ENCODE measurements at regions not wholly inside any gene's neighbourhood (a gene's known extent, or its start where the extent isn't known, plus 50 kb on each side); places are given as distances from the start of the nearest gene placed in this dataset.
"Not testable (repeated sequence)": the region's sequence is repeated elsewhere in the genome, so short reads cannot be mapped to it uniquely, and the experiment has no call there.

DNA sequence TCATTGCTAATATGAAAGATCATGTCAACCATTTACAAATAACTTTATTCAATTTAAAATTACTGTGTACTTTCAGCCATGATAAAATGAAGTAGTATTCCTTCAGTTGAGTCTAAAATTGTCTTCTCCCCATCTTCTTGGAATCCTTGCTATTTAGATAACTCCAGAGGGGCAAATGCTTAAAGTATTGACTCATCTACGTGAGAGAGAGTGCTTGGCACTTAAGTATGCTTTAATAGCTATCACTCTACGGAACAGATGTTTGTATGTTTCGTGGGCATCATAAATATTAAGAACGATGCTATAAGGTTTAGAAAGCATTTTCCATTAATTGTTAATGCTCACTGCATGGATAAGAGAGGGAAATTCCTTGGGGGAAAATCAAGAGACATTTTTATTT lies 69.3 kb upstream of the MED13 start (continued):
- TF ChIP-seq, protein P1, sequence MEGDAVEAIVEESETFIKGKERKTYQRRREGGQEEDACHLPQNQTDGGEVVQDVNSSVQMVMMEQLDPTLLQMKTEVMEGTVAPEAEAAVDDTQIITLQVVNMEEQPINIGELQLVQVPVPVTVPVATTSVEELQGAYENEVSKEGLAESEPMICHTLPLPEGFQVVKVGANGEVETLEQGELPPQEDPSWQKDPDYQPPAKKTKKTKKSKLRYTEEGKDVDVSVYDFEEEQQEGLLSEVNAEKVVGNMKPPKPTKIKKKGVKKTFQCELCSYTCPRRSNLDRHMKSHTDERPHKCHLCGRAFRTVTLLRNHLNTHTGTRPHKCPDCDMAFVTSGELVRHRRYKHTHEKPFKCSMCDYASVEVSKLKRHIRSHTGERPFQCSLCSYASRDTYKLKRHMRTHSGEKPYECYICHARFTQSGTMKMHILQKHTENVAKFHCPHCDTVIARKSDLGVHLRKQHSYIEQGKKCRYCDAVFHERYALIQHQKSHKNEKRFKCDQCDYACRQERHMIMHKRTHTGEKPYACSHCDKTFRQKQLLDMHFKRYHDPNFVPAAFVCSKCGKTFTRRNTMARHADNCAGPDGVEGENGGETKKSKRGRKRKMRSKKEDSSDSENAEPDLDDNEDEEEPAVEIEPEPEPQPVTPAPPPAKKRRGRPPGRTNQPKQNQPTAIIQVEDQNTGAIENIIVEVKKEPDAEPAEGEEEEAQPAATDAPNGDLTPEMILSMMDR (conservative IDR thresholded peaks at IDR 0.05; ENCODE audit: low read depth in 2 of 2) = no peak
- TF ChIP-seq EZH2 (IDR thresholded peaks at IDR 0.05; ENCODE audit: low read depth, unreplicated experiment) = no peak
- no peak for TF ChIP-seq ZNF114 (CRISPR knock-in tag; IDR thresholded peaks at IDR 0.05)
- no peak for TF ChIP-seq EZH2phosphoT487 (IDR thresholded peaks at IDR 0.05; ENCODE audit: unreplicated experiment)
- TF ChIP-seq STAT1 (IDR thresholded peaks at IDR 0.05; ENCODE audit: unreplicated experiment) = no peak
- TF ChIP-seq POLR2AphosphoS5 (IDR thresholded peaks at IDR 0.05; ENCODE audit: low read depth) = no peak
- TF ChIP-seq JUNB (IDR thresholded peaks at IDR 0.05; ENCODE audit: unreplicated experiment) = no peak
- no peak for TF ChIP-seq ZNF331 (CRISPR knock-in tag; IDR thresholded peaks at IDR 0.05; ENCODE audit: low read depth)
- TF ChIP-seq, protein P2, sequence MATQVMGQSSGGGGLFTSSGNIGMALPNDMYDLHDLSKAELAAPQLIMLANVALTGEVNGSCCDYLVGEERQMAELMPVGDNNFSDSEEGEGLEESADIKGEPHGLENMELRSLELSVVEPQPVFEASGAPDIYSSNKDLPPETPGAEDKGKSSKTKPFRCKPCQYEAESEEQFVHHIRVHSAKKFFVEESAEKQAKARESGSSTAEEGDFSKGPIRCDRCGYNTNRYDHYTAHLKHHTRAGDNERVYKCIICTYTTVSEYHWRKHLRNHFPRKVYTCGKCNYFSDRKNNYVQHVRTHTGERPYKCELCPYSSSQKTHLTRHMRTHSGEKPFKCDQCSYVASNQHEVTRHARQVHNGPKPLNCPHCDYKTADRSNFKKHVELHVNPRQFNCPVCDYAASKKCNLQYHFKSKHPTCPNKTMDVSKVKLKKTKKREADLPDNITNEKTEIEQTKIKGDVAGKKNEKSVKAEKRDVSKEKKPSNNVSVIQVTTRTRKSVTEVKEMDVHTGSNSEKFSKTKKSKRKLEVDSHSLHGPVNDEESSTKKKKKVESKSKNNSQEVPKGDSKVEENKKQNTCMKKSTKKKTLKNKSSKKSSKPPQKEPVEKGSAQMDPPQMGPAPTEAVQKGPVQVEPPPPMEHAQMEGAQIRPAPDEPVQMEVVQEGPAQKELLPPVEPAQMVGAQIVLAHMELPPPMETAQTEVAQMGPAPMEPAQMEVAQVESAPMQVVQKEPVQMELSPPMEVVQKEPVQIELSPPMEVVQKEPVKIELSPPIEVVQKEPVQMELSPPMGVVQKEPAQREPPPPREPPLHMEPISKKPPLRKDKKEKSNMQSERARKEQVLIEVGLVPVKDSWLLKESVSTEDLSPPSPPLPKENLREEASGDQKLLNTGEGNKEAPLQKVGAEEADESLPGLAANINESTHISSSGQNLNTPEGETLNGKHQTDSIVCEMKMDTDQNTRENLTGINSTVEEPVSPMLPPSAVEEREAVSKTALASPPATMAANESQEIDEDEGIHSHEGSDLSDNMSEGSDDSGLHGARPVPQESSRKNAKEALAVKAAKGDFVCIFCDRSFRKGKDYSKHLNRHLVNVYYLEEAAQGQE (IDR thresholded peaks at IDR 0.05; ENCODE audit: unreplicated experiment) = no peak
- no peak for TF ChIP-seq NANOG (IDR thresholded peaks at IDR 0.05; ENCODE audit: borderline replicate concordance)

DNA sequence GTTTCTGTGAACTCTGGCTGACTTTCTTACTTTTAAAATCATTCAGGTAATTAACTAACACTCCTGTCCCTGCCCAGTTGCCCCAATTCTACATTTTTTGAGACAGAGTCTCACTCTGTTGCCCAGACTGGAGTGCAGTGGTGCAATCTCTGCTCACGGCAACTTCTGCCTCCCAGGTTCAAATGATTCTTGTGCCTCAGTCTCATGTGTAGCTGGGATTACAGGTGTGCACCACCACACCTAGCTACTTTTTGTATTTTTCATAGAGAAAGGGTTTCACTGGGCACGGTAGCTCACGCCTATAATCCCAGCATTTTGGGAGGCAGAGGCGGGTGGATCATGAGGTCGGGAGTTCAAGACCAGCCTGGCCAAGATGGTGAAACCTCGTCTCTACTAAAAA lies 66.2 kb upstream of the MED13 start:
- not testable (repeated sequence) for H3K9me2 ChIP-seq (ENCODE audit: insufficient read depth); DNase-seq (ENCODE audit: low spot score); H4K20me1 ChIP-seq (replicated peaks; ENCODE audit: insufficient read depth); H3K9me3 Mint-ChIP-seq; ATAC-seq; H3K36me3 ChIP-seq (ENCODE audit: insufficient read depth); H3K36me3 Mint-ChIP-seq (ENCODE audit: low read depth); H3K4me3 ChIP-seq; H3K27ac Mint-ChIP-seq; H3K4me2 ChIP-seq; H3F3A ChIP-seq (replicated peaks; ENCODE audit: low read depth); H3K79me2 ChIP-seq (replicated peaks; ENCODE audit: insufficient read depth); H3K4me3 Mint-ChIP-seq; H3K27me3 Mint-ChIP-seq (ENCODE audit: insufficient read depth, low read depth, poor library complexity); H2AFZ ChIP-seq; H3K4me1 ChIP-seq (ENCODE audit: insufficient read depth); H3K27ac ChIP-seq (ENCODE audit: low read depth); H3K4me1 Mint-ChIP-seq; H3K27me3 ChIP-seq (ENCODE audit: insufficient read depth)

DNA sequence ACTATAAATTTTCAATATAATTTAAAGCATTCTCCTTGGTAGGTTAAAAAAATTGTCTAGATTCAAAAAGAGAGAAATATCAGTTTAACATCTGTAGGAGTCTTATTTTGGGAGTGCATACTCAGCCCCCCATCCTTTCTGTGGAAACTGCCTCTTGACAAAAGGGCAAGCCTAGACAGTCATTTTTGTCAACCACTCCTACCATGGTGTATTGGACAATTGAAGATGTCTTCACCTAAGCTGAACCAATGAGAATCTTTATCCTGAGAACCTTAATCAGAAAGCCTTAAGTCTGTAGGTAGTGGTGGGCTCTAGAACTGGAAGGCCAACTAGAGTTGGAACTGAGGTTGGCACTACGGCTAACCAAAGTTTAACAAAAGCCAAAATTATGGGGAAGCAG lies 65.7 kb upstream of the MED13 start:
- no peaks in the 10 kb centered on the region for H3K27me3 ChIP-seq (ENCODE audit: insufficient read depth)
- Mint-ChIP-seq H3K36me3 (ENCODE audit: low read depth) (no peaks in the 10 kb centered on the region), H3K27me3 (ENCODE audit: insufficient read depth, low read depth, poor library complexity) (no peaks in the 10 kb centered on the region), H3K4me1 (peaks cover 3% of the 10 kb centered on the region; the same call in 2 of the 3 replicates), H3K27ac (no peak overlapping the region), H3K9me3 (no peaks in the 10 kb centered on the region), H3K4me3 (no peak overlapping the region)
- H3K4me1 ChIP-seq (ENCODE audit: insufficient read depth) = no peaks in the 10 kb centered on the region
- no peaks in the 10 kb centered on the region for H4K20me1 ChIP-seq (replicated peaks; ENCODE audit: insufficient read depth)
- H2AFZ ChIP-seq = no peak overlapping the region
- no peaks in the 10 kb centered on the region for H3K9me2 ChIP-seq (ENCODE audit: insufficient read depth)
- no peak overlapping the region for H3K27ac ChIP-seq (ENCODE audit: low read depth)
- no peaks in the 10 kb centered on the region for H3F3A ChIP-seq (replicated peaks; ENCODE audit: low read depth)
- H3K4me3 ChIP-seq = no peak overlapping the region
- ATAC-seq = no peak
- no peaks in the 10 kb centered on the region for H3K36me3 ChIP-seq (ENCODE audit: insufficient read depth)
- no peak overlapping the region for H3K4me2 ChIP-seq
- DNase-seq (ENCODE audit: low spot score) = no peak
- no peaks in the 10 kb centered on the region for H3K79me2 ChIP-seq (replicated peaks; ENCODE audit: insufficient read depth)
- no peak for TF ChIP-seq NANOG (IDR thresholded peaks at IDR 0.05; ENCODE audit: borderline replicate concordance)
- TF ChIP-seq JUNB (IDR thresholded peaks at IDR 0.05; ENCODE audit: unreplicated experiment) = no peak
- TF ChIP-seq, protein P3, sequence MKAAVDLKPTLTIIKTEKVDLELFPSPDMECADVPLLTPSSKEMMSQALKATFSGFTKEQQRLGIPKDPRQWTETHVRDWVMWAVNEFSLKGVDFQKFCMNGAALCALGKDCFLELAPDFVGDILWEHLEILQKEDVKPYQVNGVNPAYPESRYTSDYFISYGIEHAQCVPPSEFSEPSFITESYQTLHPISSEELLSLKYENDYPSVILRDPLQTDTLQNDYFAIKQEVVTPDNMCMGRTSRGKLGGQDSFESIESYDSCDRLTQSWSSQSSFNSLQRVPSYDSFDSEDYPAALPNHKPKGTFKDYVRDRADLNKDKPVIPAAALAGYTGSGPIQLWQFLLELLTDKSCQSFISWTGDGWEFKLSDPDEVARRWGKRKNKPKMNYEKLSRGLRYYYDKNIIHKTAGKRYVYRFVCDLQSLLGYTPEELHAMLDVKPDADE (IDR thresholded peaks at IDR 0.05) = no peak
- TF ChIP-seq ZNF331 (CRISPR knock-in tag; IDR thresholded peaks at IDR 0.05; ENCODE audit: low read depth) = no peak
- no peak for TF ChIP-seq CREB1 (CRISPR knock-in tag; IDR thresholded peaks at IDR 0.05; ENCODE audit: low read depth)
- TF ChIP-seq EZH2 (IDR thresholded peaks at IDR 0.05; ENCODE audit: low read depth, unreplicated experiment) = no peak
- TF ChIP-seq, protein P2 (IDR thresholded peaks at IDR 0.05; ENCODE audit: unreplicated experiment) = no peak
